ENCODE measurements at regions not wholly inside any gene's neighbourhood (a gene's known extent, or its start where the extent isn't known, plus 50 kb on each side); places are given as distances from the start of the nearest gene placed in this dataset.

GRCh38 chr5:99314721-99315120 is 385.9 kb upstream of the CHD1 start:
- TF ChIP-seq POLR2A (IDR thresholded peaks at IDR 0.05) = no peak
- TF ChIP-seq, protein P1, sequence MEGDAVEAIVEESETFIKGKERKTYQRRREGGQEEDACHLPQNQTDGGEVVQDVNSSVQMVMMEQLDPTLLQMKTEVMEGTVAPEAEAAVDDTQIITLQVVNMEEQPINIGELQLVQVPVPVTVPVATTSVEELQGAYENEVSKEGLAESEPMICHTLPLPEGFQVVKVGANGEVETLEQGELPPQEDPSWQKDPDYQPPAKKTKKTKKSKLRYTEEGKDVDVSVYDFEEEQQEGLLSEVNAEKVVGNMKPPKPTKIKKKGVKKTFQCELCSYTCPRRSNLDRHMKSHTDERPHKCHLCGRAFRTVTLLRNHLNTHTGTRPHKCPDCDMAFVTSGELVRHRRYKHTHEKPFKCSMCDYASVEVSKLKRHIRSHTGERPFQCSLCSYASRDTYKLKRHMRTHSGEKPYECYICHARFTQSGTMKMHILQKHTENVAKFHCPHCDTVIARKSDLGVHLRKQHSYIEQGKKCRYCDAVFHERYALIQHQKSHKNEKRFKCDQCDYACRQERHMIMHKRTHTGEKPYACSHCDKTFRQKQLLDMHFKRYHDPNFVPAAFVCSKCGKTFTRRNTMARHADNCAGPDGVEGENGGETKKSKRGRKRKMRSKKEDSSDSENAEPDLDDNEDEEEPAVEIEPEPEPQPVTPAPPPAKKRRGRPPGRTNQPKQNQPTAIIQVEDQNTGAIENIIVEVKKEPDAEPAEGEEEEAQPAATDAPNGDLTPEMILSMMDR (IDR thresholded peaks at IDR 0.05) = no peak
- TF ChIP-seq POLR2AphosphoS5 (IDR thresholded peaks at IDR 0.05) = no peak
